ENCODE measurements at regions not wholly inside any gene's neighbourhood (a gene's known extent, or its start where the extent isn't known, plus 50 kb on each side); places are given as distances from the start of the nearest gene placed in this dataset.

DNA sequence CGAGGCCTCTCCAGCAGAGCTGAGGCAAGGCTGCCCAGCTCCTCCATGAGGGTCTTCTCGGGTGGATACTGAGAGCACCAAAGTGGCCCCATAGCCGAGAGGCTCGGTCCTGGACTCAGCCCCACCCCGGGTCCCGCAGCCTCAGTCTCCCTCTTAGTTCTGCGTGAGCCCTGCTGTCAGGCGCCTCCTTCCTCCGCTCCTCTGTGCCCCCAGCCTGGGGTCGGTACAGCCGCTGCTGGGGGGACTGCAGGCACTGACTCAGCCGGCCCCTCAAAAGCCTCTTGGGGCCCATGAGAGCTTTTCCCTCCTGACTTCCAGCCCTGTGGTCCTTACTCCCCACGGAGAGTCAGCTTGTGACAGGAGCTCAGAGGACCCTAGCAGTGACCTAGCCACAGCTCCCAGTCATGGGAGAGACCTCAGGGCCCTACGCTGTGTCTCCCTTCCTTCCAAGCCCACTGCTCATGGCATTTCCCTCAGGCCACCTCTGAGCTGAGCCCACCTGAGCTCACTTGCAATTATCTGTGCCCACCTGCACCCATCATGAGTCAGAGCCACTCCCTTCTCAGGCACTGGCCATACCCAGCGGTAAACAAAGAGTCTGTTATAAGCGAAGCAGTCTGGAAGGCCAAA is 295.0 kb upstream of the RTL1 start:
- TF ChIP-seq, protein P1, sequence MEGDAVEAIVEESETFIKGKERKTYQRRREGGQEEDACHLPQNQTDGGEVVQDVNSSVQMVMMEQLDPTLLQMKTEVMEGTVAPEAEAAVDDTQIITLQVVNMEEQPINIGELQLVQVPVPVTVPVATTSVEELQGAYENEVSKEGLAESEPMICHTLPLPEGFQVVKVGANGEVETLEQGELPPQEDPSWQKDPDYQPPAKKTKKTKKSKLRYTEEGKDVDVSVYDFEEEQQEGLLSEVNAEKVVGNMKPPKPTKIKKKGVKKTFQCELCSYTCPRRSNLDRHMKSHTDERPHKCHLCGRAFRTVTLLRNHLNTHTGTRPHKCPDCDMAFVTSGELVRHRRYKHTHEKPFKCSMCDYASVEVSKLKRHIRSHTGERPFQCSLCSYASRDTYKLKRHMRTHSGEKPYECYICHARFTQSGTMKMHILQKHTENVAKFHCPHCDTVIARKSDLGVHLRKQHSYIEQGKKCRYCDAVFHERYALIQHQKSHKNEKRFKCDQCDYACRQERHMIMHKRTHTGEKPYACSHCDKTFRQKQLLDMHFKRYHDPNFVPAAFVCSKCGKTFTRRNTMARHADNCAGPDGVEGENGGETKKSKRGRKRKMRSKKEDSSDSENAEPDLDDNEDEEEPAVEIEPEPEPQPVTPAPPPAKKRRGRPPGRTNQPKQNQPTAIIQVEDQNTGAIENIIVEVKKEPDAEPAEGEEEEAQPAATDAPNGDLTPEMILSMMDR (IDR thresholded peaks at IDR 0.05) = no peak
- no peak for TF ChIP-seq ZFX (IDR thresholded peaks at IDR 0.05; ENCODE audit: borderline replicate concordance)

Measured in 22Rv1 (cell line).